ENCODE measurements at regions not wholly inside any gene's neighbourhood (a gene's known extent, or its start where the extent isn't known, plus 50 kb on each side); places are given as distances from the start of the nearest gene placed in this dataset.

DNA sequence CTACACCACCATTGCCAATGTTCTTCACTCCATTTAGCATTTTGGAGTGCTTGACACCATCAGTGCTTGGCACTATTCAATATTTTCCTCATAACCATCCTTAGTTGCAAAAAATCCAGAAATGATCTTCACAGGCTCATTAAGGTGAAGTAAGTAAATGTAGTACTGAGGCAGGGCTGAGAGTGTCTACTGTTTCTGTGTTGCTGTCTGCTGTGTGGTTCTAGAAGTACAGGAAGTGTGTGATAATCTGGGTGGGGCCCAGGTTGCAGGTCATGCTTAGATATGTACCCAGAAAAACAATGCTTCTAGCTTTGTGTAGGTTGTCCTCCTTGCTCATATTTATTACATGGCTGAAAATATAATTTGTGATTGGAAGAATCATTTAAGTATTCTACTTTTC lies 411.8 kb upstream of the CCDC179 start:
- ATAC-seq (no peak), DNase-seq (no peak)
- Histone ChIP-seq H3K27me3 (ENCODE audit: insufficient read depth in 3 of 3, low read length in 2 of 3) (no peaks in the 10 kb centered on the region), H3K4me1 (no peaks in the 10 kb centered on the region), H3K27ac (no peak overlapping the region), H3K36me3 (ENCODE audit: insufficient read depth in 1 of 2, low read depth in 1 of 2) (no peaks in the 10 kb centered on the region), H3K4me3 (no peak overlapping the region), H3K9me3 (no peaks in the 10 kb centered on the region)
- no peak for TF ChIP-seq CTCF (IDR thresholded peaks at IDR 0.05)
- intact Hi-C loops (cut with DNase I) = no loop called here

GRCh38 chr11:23278121-23278520 lies 417.8 kb upstream of the CCDC179 start:
- H3K27ac ChIP-seq = no peak overlapping the region
- no peak for DNase-seq
- no peaks in the 10 kb centered on the region for H3K36me3 ChIP-seq (ENCODE audit: insufficient read depth in 1 of 2, low read depth in 1 of 2)
- TF ChIP-seq CTCF (IDR thresholded peaks at IDR 0.05) = no peak
- no peak for ATAC-seq
- H3K4me3 ChIP-seq = no peak overlapping the region
- WGBS, 3 donors = 90 to 94% (median 90%) methylated on average over 4 of the region's 4 CpGs
- H3K4me1 ChIP-seq = no peaks in the 10 kb centered on the region
- H3K27me3 ChIP-seq (ENCODE audit: insufficient read depth in 3 of 3, low read length in 2 of 3) = no peaks in the 10 kb centered on the region
- intact Hi-C loops (cut with DNase I) = no loop called here
- no peaks in the 10 kb centered on the region for H3K9me3 ChIP-seq

- Histone ChIP-seq H3K4me3 (no peak overlapping the region), H3K27ac (no peak overlapping the region), H3K9me3 (no peaks in the 10 kb centered on the region), H3K27me3 (ENCODE audit: insufficient read depth in 3 of 3, low read length in 2 of 3) (no peaks in the 10 kb centered on the region), H3K4me1 (no peaks in the 10 kb centered on the region), H3K36me3 (ENCODE audit: insufficient read depth in 1 of 2, low read depth in 1 of 2) (no peaks in the 10 kb centered on the region)
- intact Hi-C loops (cut with DNase I) = no loop called here
- 82 to 94% (median 94%) methylated on average over 2 of the region's 2 CpGs for WGBS, 3 donors
- ATAC-seq (no peak), DNase-seq (no peak)
- no peak for TF ChIP-seq CTCF (IDR thresholded peaks at IDR 0.05)
Measured at GRCh38 chr11:23280088-23280487, 419.8 kb upstream of the CCDC179 start.

- no peak for TF ChIP-seq CTCF (IDR thresholded peaks at IDR 0.05)
- intact Hi-C loops (cut with DNase I) = no loop called here
- Histone ChIP-seq H3K9me3 (no peaks in the 10 kb centered on the region), H3K4me1 (no peaks in the 10 kb centered on the region), H3K36me3 (ENCODE audit: insufficient read depth in 1 of 2, low read depth in 1 of 2) (no peaks in the 10 kb centered on the region), H3K27ac (no peak overlapping the region), H3K4me3 (no peak overlapping the region), H3K27me3 (ENCODE audit: insufficient read depth in 3 of 3, low read length in 2 of 3) (no peaks in the 10 kb centered on the region)
- ATAC-seq (no peak), DNase-seq (no peak)
- WGBS, 3 donors = 82 to 85% (median 84%) methylated on average over 1 of the region's 1 CpG
Measured at GRCh38 chr11:23283666-23284065, 423.4 kb upstream of the CCDC179 start.

- Histone ChIP-seq H3K36me3 (ENCODE audit: insufficient read depth in 1 of 2, low read depth in 1 of 2) (no peaks in the 10 kb centered on the region), H3K4me3 (no peak overlapping the region), H3K4me1 (no peaks in the 10 kb centered on the region), H3K9me3 (no peaks in the 10 kb centered on the region), H3K27me3 (ENCODE audit: insufficient read depth in 3 of 3, low read length in 2 of 3) (no peaks in the 10 kb centered on the region), H3K27ac (no peak overlapping the region)
- DNase-seq (no peak), ATAC-seq (no peak)
- no peak for TF ChIP-seq CTCF (IDR thresholded peaks at IDR 0.05)
- intact Hi-C loops (cut with DNase I) = no loop called here
Measured at GRCh38 chr11:23284631-23285030, 424.4 kb upstream of the CCDC179 start.
